Activated CD4-positive, alpha-beta T cell treated with anti-CD3 and anti-CD28 coated beads for 36 hours (primary cell): ENCODE measurements at regions not wholly inside any gene's neighbourhood (a gene's known extent, or its start where the extent isn't known, plus 50 kb on each side); places are given as distances from the start of the nearest gene placed in this dataset.

Source experiments
- ATAC-seq: fragments of 200-7000 bp; cut with Tn5 transposase; one replicate; pipeline ENCODE4 v1.10.0; 2021; ENCODE audit warnings: mild to moderate bottlenecking, moderate library complexity
- CTCF ChIA-PET: fragments of 350-600 bp; sonication (Branson Sonifier 250); formaldehyde crosslinking; loops from one replicate; lab custom pipeline; 2021; ENCODE audit warnings: antibody characterized with exemption; lab: Charles Lee
- POLR2A ChIA-PET: fragments of 350-600 bp; sonication (Branson Sonifier 250); formaldehyde crosslinking; loops from one replicate; lab custom pipeline; 2021; ENCODE audit warnings: antibody characterized with exemption, inconsistent platforms; lab: Charles Lee
- DNase-seq: peaks from one replicate; pipeline ENCODE4 v3.0.0-alpha.2; 2020
- H3K27ac Mint-ChIP-seq: one replicate; pipeline ENCODE4 v1.8.0; 2021; ENCODE audit warnings: mixed read lengths
- H3K27me3 Mint-ChIP-seq: one replicate; pipeline ENCODE4 v1.8.0; 2021; ENCODE audit warnings: mixed read lengths
- H3K36me3 Mint-ChIP-seq: one replicate; pipeline ENCODE4 v1.8.0; 2021; ENCODE audit warnings: low read depth, mixed read lengths
- H3K4me1 Mint-ChIP-seq: one replicate; pipeline ENCODE4 v1.8.0; 2021; ENCODE audit warnings: mixed read lengths
- H3K4me3 Mint-ChIP-seq: one replicate; pipeline ENCODE4 v1.8.0; 2021; ENCODE audit warnings: mild to moderate bottlenecking, moderate library complexity, mixed read lengths
- H3K9me3 Mint-ChIP-seq: one replicate; pipeline ENCODE4 v1.8.0; 2021; ENCODE audit warnings: low read depth, mixed read lengths
- intact Hi-C, 2 experiments: fragments of 100-400 bp; cut with DNase I in 1 of 2; cut with micrococcal nuclease in 1 of 2; formaldehyde crosslinking; loops; one replicate each; pipeline versions ENCODE4 v1.14.2 to v1.15.1; 2022 to 2024; cut with DNase I, micrococcal nuclease

DNA sequence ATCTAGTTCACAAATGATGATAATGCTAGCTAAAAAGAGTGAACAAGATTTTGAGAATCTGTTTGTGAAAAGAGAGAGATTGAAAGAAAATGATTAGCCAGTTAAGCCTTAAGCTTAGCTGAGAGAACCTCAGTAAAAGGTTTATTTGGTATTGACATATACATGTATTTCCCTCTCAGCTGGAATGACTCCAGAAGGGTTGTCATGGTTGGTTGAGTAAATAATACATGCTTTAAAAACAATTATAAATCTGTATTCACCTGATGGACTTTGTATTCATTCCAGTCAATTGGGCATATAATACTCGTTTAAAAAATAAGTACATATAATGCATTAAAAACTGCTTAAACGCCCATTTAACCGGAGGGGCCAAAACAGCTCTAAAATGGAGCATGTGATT is 181.4 kb downstream of the GRB14 start:
- ChIA-PET POLR2A (no interaction called here), CTCF (interaction anchor here (0.9 kb wide), 1 partner anchor 10 kb away, joined by 3 read pairs; no protein-coding TSS in a partner anchor)
- ATAC-seq (no peak), DNase-seq (no peak)
- Mint-ChIP-seq H3K4me3 (no peak overlapping the region), H3K4me1 (no peaks in the 10 kb centered on the region), H3K9me3 (no peaks in the 10 kb centered on the region), H3K36me3 (no peaks in the 10 kb centered on the region), H3K27me3 (no peaks in the 10 kb centered on the region), H3K27ac (no peak overlapping the region)
- intact Hi-C loops = no loop called here

DNA sequence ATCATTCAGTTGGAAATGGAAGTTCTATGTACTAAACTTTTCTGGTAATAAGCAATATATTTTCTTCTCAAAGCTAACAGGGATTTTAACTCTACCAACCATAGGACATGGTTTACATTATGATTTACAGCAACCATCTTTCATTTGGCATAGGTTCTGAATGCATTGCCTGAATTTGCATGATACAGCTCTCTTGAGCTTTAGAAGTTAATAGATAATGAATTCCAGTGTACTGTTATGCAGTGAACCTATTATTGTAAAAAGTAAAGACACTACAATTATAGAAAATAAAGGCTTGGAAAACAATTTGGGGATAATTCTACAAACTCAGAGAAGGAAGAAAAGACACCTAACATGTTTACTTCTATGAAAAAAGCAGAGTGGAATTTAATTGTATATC is 182.0 kb downstream of the GRB14 start:
- Mint-ChIP-seq H3K4me3 (no peak overlapping the region), H3K4me1 (no peaks in the 10 kb centered on the region), H3K36me3 (no peaks in the 10 kb centered on the region), H3K27ac (no peak overlapping the region), H3K27me3 (no peaks in the 10 kb centered on the region), H3K9me3 (no peaks in the 10 kb centered on the region)
- ATAC-seq = no peak
- intact Hi-C loops = no loop called here
- POLR2A ChIA-PET = no interaction called here
- CTCF ChIA-PET = interaction anchor here (0.9 kb wide), 1 partner anchor 9 kb away, joined by 3 read pairs; no protein-coding TSS in a partner anchor
- DNase-seq = no peak

DNA sequence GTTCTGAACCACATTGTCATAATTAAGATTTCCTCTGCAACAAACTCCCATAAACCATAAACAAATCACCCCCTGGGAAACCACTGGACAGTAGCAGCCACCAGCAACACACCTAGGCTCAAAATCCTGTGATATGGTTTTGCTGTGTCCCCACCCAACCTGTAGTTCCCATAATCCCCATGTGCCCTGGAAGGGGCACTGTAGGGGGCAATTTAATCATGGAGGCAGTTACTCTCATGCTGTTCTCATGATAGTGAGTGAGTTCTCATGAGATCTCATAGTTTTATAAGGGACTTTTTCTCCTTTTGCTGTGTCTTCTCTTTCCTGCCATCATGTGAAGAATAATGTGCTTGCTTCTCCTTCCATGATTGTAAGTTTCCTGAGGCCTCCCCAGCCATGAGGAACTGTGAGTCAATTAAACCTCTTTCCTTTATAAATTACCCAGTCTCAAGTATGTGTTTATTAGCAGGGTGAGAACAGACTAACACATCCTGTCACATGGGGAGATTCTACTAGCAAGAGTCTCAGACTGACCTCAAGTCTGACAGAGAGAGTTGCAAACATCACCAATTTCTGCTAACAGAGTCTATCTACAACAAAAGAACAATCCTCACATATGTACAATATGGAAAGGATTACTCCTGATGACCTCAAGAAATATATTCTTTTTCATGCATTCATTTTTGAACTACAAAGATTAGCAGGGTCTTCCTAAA is 182.6 kb downstream of the GRB14 start:
- intact Hi-C loops = no loop called here
- CTCF ChIA-PET = no interaction called here
- POLR2A ChIA-PET = no interaction called here

DNA sequence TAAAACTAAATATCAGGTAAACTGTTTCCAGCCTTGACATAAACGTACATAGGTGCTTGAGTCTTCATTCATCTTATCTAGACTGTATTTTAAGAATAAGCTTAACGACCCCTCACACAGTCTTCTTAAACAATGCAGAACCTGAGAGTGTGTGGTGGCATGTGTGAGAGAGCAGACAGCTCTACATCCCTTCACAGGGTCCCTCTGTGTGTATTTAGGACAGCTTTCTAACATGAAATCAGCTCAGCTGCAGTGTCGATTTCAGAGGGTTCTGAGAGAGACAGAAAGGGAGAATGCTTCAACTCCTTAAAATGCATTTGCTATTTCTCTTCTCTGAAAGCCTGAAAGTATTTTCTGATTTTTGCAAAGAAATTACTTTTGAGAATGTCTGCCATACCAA is 185.2 kb downstream of the GRB14 start:
- no peak overlapping the region for H3K27ac Mint-ChIP-seq
- H3K4me3 Mint-ChIP-seq = no peak overlapping the region
- ATAC-seq (no peak), DNase-seq (no peak)
- no peaks in the 10 kb centered on the region for H3K27me3 Mint-ChIP-seq
- H3K36me3 Mint-ChIP-seq = no peaks in the 10 kb centered on the region
- CTCF ChIA-PET = no interaction called here
- H3K9me3 Mint-ChIP-seq = no peaks in the 10 kb centered on the region
- POLR2A ChIA-PET = no interaction called here
- intact Hi-C loops = no loop called here
- H3K4me1 Mint-ChIP-seq = no peaks in the 10 kb centered on the region

More for the DNA sequence above, 182.6 kb downstream of the GRB14 start:
- Mint-ChIP-seq H3K27ac (no peak overlapping the region), H3K4me3 (no peak overlapping the region), H3K9me3 (no peaks in the 10 kb centered on the region), H3K27me3 (no peaks in the 10 kb centered on the region), H3K4me1 (no peaks in the 10 kb centered on the region), H3K36me3 (no peaks in the 10 kb centered on the region)
- ATAC-seq (no peak), DNase-seq (no peak)

DNA sequence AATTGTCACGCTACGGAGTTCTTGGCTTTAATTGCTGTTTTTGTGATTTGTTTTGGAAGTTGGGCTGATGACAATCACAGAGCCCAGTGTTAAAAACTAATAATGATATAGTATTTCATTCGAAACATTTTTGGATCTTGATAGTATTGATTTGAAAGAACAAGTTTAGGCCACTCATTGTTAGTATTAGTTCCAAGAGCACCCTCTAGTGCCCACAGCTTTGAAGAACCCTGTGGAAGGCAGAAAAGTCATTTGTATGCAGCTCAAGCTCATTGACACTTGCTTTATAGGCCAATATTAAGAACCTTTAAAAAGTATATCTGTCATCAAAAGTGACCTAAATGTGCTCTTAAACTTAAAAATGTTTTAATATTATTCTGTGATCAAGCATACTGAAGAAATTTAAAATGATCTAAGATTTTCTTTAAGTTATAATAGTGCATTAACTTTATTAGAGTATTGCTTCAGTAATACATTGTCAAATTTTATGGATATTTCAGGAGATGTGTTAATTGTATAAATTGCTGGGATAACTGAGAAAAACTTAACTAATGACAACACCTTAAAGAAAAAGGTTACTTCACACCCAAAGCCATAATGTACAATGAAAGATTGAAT is 191.0 kb downstream of the GRB14 start:
- ChIA-PET POLR2A (no interaction called here), CTCF (interaction anchor here (1.1 kb wide), 1 partner anchor 10 kb away, joined by 3 read pairs; no protein-coding TSS in a partner anchor)
- intact Hi-C loops = loop anchor here in 1 of 2 experiments (5.0 kb wide), 1 partner anchor 1083 kb away; no protein-coding TSS in a partner anchor
- no peaks in the 10 kb centered on the region for H3K36me3 Mint-ChIP-seq
- no peak overlapping the region for H3K27ac Mint-ChIP-seq
- DNase-seq = peak; percentile 5
- no peaks in the 10 kb centered on the region for H3K4me1 Mint-ChIP-seq
- H3K27me3 Mint-ChIP-seq = no peaks in the 10 kb centered on the region
- no peaks in the 10 kb centered on the region for H3K9me3 Mint-ChIP-seq
- no peak for ATAC-seq
- no peak overlapping the region for H3K4me3 Mint-ChIP-seq

DNA sequence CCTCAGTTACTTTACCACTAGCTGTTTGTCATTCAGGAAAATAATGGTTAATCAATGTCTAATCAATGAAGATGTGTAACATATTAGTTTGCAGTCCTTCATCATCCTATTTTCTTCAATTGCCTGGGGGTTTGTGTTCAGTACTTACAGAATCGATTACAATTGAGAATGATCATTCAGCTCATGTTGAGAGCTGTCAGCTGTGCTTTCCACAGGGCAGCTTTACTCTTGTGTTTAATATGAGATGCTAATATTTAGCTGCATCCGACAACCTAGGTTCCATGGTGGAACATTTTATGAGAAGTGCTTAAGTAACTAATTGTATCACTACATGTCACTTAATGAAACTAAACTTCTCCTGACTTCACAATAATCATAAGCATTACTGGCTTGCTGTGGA is 191.9 kb downstream of the GRB14 start:
- no peaks in the 10 kb centered on the region for H3K9me3 Mint-ChIP-seq
- H3K4me3 Mint-ChIP-seq = no peak overlapping the region
- intact Hi-C loops = no loop called here
- POLR2A ChIA-PET = no interaction called here
- no peaks in the 10 kb centered on the region for H3K27me3 Mint-ChIP-seq
- no peak overlapping the region for H3K27ac Mint-ChIP-seq
- no peaks in the 10 kb centered on the region for H3K36me3 Mint-ChIP-seq
- ATAC-seq = no peak
- CTCF ChIA-PET = interaction anchor here (1.1 kb wide), 1 partner anchor 10 kb away, joined by 3 read pairs; no protein-coding TSS in a partner anchor
- H3K4me1 Mint-ChIP-seq = no peaks in the 10 kb centered on the region
- DNase-seq = no peak

DNA sequence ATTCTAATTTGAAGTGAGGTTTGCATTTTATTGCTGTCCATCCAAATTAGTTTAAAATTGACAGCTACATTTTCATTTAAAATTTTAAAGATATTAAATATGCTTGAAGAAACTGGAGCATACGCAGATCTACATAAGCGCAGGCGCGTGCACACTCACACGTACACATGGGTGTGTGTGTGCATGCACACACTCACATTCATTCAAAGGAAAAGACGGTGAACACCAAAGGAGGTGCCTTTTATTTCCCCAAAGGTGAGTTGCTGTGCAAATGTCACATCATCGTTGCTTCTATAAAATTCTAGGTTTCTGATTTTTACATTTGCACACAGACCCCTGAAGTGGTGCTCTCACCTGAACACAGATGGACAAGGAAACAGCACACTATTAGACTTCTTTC is 194.2 kb downstream of the GRB14 start:
- Mint-ChIP-seq H3K36me3 (no peaks in the 10 kb centered on the region), H3K4me1 (no peaks in the 10 kb centered on the region), H3K27me3 (no peaks in the 10 kb centered on the region), H3K27ac (no peak overlapping the region), H3K9me3 (no peaks in the 10 kb centered on the region), H3K4me3 (no peak overlapping the region)
- CTCF ChIA-PET = interaction anchor here (0.7 kb wide), 2 partner anchors 30 to 133 kb away, joined by 3 read pairs; no protein-coding TSS in a partner anchor
- DNase-seq = no peak
- no peak for ATAC-seq
- intact Hi-C loops = no loop called here
- POLR2A ChIA-PET = no interaction called here

DNA sequence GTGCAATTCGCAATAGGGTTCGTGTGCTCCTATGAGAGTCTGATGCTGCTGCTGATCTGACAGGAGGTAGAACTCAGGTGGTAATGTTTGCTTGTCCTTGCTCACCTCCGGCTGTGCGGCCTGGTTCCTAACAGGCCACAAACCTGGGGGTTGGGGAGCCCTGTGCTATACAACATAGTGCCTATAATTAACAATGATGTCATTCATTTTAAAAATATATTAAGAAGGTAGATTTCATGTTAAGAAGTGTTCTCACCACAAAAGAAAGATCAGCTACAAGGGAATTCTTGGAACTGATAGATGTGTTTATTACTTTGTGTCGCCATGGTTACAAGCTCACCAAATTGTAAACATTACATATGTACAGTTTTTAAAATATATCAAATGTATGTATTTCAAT is 200.5 kb downstream of the GRB14 start:
- DNase-seq = no peak
- no peaks in the 10 kb centered on the region for H3K27me3 Mint-ChIP-seq
- POLR2A ChIA-PET = interaction anchor here (0.6 kb wide), 1 partner anchor 15 kb away, joined by 3 read pairs; no protein-coding TSS in a partner anchor

DNA sequence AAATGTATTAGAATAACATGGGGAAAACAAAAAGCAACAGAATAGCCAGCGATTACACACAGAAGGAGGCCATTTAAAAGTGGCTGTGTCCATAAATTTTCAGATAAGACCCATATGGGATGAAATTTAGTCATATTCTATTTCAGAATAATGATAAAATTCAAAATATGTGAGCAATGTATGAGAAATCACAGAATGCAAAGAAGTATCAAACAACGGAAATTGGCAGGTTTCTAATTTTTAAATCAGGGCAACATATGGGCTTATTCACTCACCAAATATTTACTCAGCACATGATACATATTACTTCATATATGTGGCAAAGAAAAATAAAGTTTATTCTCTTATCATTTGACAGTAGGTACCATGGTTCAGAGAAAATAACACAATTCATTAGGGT is 208.5 kb downstream of the GRB14 start:
- intact Hi-C loops = no loop called here
- H3K27me3 Mint-ChIP-seq = no peaks in the 10 kb centered on the region
- no peak overlapping the region for H3K27ac Mint-ChIP-seq
- H3K4me1 Mint-ChIP-seq = no peaks in the 10 kb centered on the region
- ChIA-PET POLR2A (no interaction called here), CTCF (no interaction called here)
- ATAC-seq (no peak), DNase-seq (no peak)
- no peak overlapping the region for H3K4me3 Mint-ChIP-seq
- peaks cover under 1% of the 10 kb centered on the region for H3K9me3 Mint-ChIP-seq
- H3K36me3 Mint-ChIP-seq = no peaks in the 10 kb centered on the region

More for the DNA sequence above, 200.5 kb downstream of the GRB14 start:
- ATAC-seq = no peak
- CTCF ChIA-PET = no interaction called here
- no peaks in the 10 kb centered on the region for H3K9me3 Mint-ChIP-seq
- no peaks in the 10 kb centered on the region for H3K36me3 Mint-ChIP-seq
- H3K4me1 Mint-ChIP-seq = no peaks in the 10 kb centered on the region
- intact Hi-C loops = no loop called here
- no peak overlapping the region for H3K4me3 Mint-ChIP-seq
- H3K27ac Mint-ChIP-seq = no peak overlapping the region

DNA sequence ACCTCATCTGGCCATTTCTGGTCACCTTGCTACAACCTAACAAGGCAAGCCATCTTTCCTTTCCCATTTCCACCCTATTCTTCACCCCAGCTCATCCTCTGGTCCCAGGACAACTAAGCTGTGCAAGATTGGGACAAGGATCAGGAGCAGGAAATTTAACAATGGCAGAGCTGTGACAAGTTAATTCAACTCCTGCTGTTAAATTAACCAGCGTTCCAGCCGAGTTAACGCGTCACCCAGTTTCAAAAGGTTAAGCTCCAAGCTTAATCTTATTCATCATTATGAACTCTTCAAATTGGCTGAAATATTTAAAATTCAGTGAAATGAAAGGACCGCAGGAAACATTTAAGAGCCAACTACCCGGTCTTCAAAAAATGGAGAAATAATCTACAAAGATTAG is 231.9 kb downstream of the GRB14 start:
- no peak overlapping the region for H3K4me3 Mint-ChIP-seq
- H3K27me3 Mint-ChIP-seq = no peaks in the 10 kb centered on the region
- no peaks in the 10 kb centered on the region for H3K4me1 Mint-ChIP-seq
- DNase-seq = no peak
- POLR2A ChIA-PET = no interaction called here
- intact Hi-C loops = no loop called here
- ATAC-seq = no peak
- CTCF ChIA-PET = no interaction called here
- no peaks in the 10 kb centered on the region for H3K36me3 Mint-ChIP-seq
- no peak overlapping the region for H3K27ac Mint-ChIP-seq
- no peaks in the 10 kb centered on the region for H3K9me3 Mint-ChIP-seq

DNA sequence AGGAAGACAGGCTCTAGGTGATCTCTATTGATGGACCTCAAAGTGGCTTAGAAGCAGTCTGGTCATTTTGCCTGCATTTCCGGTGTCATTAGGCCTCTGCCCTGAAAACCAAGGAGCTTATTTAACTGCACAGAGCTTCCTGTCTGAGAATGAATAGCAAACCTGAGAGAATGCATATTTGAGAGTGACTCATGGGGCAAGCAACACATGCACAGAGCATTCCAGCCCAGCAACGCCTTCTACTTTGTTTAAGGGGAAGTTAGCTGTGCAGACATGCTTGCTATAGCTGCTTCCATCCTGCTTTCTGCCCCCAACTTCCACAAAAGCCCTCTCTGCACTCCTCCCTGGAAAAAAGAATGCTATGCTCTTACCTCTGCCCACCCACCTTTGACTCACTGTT is 232.8 kb downstream of the GRB14 start:
- Mint-ChIP-seq H3K4me3 (no peak overlapping the region), H3K27me3 (no peaks in the 10 kb centered on the region), H3K36me3 (no peaks in the 10 kb centered on the region), H3K27ac (no peak overlapping the region), H3K4me1 (no peaks in the 10 kb centered on the region), H3K9me3 (no peaks in the 10 kb centered on the region)
- intact Hi-C loops = no loop called here
- ATAC-seq (no peak), DNase-seq (no peak)
- ChIA-PET POLR2A (no interaction called here), CTCF (interaction anchor here (0.6 to 1.3 kb wide), 2 partner anchors 18 to 154 kb away, joined by 3 read pairs; no protein-coding TSS in a partner anchor)

DNA sequence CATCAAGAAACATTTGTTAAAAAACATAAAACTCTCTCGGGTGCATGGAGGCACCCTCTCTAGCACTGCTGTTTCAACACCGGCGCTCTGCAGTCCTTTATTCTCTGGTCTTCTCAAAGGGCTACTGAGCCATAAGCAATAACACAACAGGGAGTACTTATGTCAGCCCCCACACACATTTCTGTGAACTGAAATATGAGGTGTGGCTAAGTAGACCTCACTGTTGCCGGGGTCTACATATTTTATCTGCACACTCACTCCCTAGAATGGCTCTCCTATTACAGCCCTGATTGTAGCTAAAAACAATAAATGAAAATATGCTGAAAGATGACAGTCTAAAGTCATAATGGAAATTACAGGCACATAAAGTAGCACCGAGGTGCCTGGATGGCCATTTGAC is 235.1 kb downstream of the GRB14 start:
- Mint-ChIP-seq H3K9me3 (no peaks in the 10 kb centered on the region), H3K4me3 (no peak overlapping the region), H3K36me3 (no peaks in the 10 kb centered on the region), H3K4me1 (no peaks in the 10 kb centered on the region), H3K27ac (no peak overlapping the region), H3K27me3 (no peaks in the 10 kb centered on the region)
- intact Hi-C loops = no loop called here
- ChIA-PET CTCF (no interaction called here), POLR2A (no interaction called here)
- DNase-seq = no peak
- ATAC-seq = no peak
